A673 (cell line): ENCODE measurements at regions not wholly inside any gene's neighbourhood (a gene's known extent, or its start where the extent isn't known, plus 50 kb on each side); places are given as distances from the start of the nearest gene placed in this dataset.

Experiments
- BruUV-seq: library from RNA; stranded (reverse); fragments of 400-500 nt; replicated peaks from 2 replicates; lab custom pipeline; 2021; lab: Mats Ljungman, UMichigan
- CTCF ChIA-PET: fragments of 300-600 bp; sonication (Branson Sonifier 250); formaldehyde crosslinking; loops from one replicate; lab custom pipeline; 2022; ENCODE audit warnings: antibody characterized with exemption; lab: Charles Lee
- POLR2A ChIA-PET: fragments of 300-600 bp; sonication (Branson Sonifier 250); formaldehyde crosslinking; loops from one replicate; lab custom pipeline; 2022; ENCODE audit warnings: antibody characterized with exemption; ENCODE audit not compliant: low non-redundant PET; lab: Charles Lee
- DNase-seq: peaks from one replicate; pipeline ENCODE4 v3.0.0-alpha.2; 2015; ENCODE audit warnings: low spot score
- H3K27ac ChIP-seq: fragments of 200-600 bp; sonication (generic); 2 replicates; pipeline ENCODE4 v1.5.1; 2016; ENCODE audit warnings: mixed run types, low read depth, mild to moderate bottlenecking, mixed read lengths, antibody characterized with exemption, low read length; ENCODE audit not compliant: poor library complexity, severe bottlenecking
- H3K27me3 ChIP-seq: fragments of 200-600 bp; sonication (generic); replicated peaks from 2 replicates; pipeline ENCODE4 v1.6.1; 2017; ENCODE audit warnings: mixed run types, low read depth, mild to moderate bottlenecking, mixed read lengths, antibody characterized with exemption, low read length; ENCODE audit not compliant: insufficient read depth, poor library complexity
- H3K36me3 ChIP-seq: fragments of 200-600 bp; sonication (generic); 2 replicates; pipeline ENCODE4 v1.6.1; 2016; ENCODE audit warnings: mixed run types, mild to moderate bottlenecking, mixed read lengths, antibody characterized with exemption, low read length; ENCODE audit not compliant: insufficient read depth, poor library complexity, severe bottlenecking
- H3K4me1 ChIP-seq: fragments of 200-600 bp; sonication (generic); 2 replicates; pipeline ENCODE4 v1.6.1; 2017; ENCODE audit warnings: mixed run types, mild to moderate bottlenecking, mixed read lengths, antibody characterized with exemption, low read length; ENCODE audit not compliant: insufficient read depth, poor library complexity, severe bottlenecking
- H3K4me3 ChIP-seq: fragments of 200-600 bp; sonication (generic); 2 replicates; pipeline ENCODE4 v1.5.1; 2016; ENCODE audit warnings: low read depth, mixed run types, mild to moderate bottlenecking, mixed read lengths, low read length; ENCODE audit not compliant: poor library complexity, severe bottlenecking
- H3K9me3 ChIP-seq: fragments of 200-600 bp; sonication (generic); 2 replicates; pipeline ENCODE4 v1.6.1; 2016; ENCODE audit warnings: mixed run types, low read depth, mild to moderate bottlenecking, mixed read lengths, antibody characterized with exemption, low read length; ENCODE audit not compliant: poor library complexity, severe bottlenecking
- CTCF ChIP-seq: fragments of 300-800, 200-600 bp; sonication (generic); conservative IDR thresholded peaks from 2 replicates; pipeline ENCODE4 v1.5.1; 2017; ENCODE audit warnings: low read depth, mild to moderate bottlenecking, antibody characterized with exemption, low read length, moderate library complexity, mixed read lengths
- EZH2 ChIP-seq: fragments of 200-600 bp; sonication (generic); IDR thresholded peaks from 2 replicates; pipeline ENCODE4 v1.6.1; 2017; ENCODE audit warnings: borderline replicate concordance, low read depth, mild to moderate bottlenecking, mixed read lengths, antibody characterized with exemption, low read length; ENCODE audit not compliant: poor library complexity, severe bottlenecking
- intact Hi-C: fragments of 100-400 bp; cut with micrococcal nuclease; formaldehyde crosslinking; loops from one replicate; pipeline ENCODE4 v1.10.0; 2022; ENCODE audit not compliant: unreplicated experiment

GRCh38 chr7:19491821-19492452, 216.9 kb downstream of the POLR1F start:
- TF ChIP-seq CTCF (peak; percentile 75), EZH2 (no peak)
- H3K4me3 ChIP-seq, result no peak overlapping the region
- no TSS peak for BruUV-seq
- intact Hi-C loops, result loop anchor here (5.0 kb wide), 1 partner anchor 370 kb away; no protein-coding TSS in a partner anchor
- ChIA-PET CTCF (interaction anchor here (0.6 to 1.2 kb wide), 13 partner anchors 12 to 1173 kb away, joined by 3 to 13 read pairs (median 7); partner anchors contain the start of gene POLR1F), POLR2A (interaction anchor here (0.7 kb wide), 2 partner anchors 62 to 916 kb away, joined by 3 to 12 read pairs; no protein-coding TSS in a partner anchor)
- H3K4me1 ChIP-seq, result no peaks in the 10 kb centered on the region
- no peaks in the 10 kb centered on the region for H3K36me3 ChIP-seq
- no peaks in the 10 kb centered on the region for H3K9me3 ChIP-seq
- peak; percentile 37 for DNase-seq
- no peak overlapping the region for H3K27ac ChIP-seq
- H3K27me3 ChIP-seq, result no peaks in the 10 kb centered on the region

GRCh38 chr7:19491371-19491770, 217.5 kb downstream of the POLR1F start:
- intact Hi-C loops, result loop anchor here (5.0 kb wide), 1 partner anchor 369 kb away; no protein-coding TSS in a partner anchor
- H3K27me3 ChIP-seq, result no peaks in the 10 kb centered on the region
- no peak for TF ChIP-seq CTCF
- no peak for TF ChIP-seq EZH2
- H3K4me3 ChIP-seq, result no peak overlapping the region
- H3K36me3 ChIP-seq, result no peaks in the 10 kb centered on the region
- no peak for DNase-seq
- BruUV-seq, result no TSS peak
- ChIA-PET CTCF (interaction anchor here (0.9 to 1.2 kb wide), 3 partner anchors 12 to 369 kb away, joined by 3 to 11 read pairs (median 10); partner anchors contain the start of gene POLR1F), POLR2A (no interaction called here)
- H3K27ac ChIP-seq, result no peak overlapping the region
- H3K9me3 ChIP-seq, result no peaks in the 10 kb centered on the region
- H3K4me1 ChIP-seq, result no peaks in the 10 kb centered on the region

- no peaks in the 10 kb centered on the region for H3K4me1 ChIP-seq
- no peaks in the 10 kb centered on the region for H3K27me3 ChIP-seq
- H3K36me3 ChIP-seq, result no peaks in the 10 kb centered on the region
- H3K9me3 ChIP-seq, result no peaks in the 10 kb centered on the region
- TF ChIP-seq EZH2 (no peak), CTCF (no peak)
- CTCF ChIA-PET, result no interaction called here
- POLR2A ChIA-PET, result no interaction called here
- DNase-seq, result no peak
- intact Hi-C loops, result no loop called here
- H3K4me3 ChIP-seq, result no peak overlapping the region
- BruUV-seq, result no TSS peak
- no peak overlapping the region for H3K27ac ChIP-seq
Measured at GRCh38 chr7:19489162-19489820, 219.5 kb downstream of the POLR1F start.
